Esophagus (tissue), 2 donors: ENCODE measurements at regions not wholly inside any gene's neighbourhood (a gene's known extent, or its start where the extent isn't known, plus 50 kb on each side); places are given as distances from the start of the nearest gene placed in this dataset.

ENCODE experiments used
- H3K27ac ChIP-seq, 2 donors: one replicate each; pipeline ENCODE4 v1.5.1; 2013; ENCODE audit warnings: low read depth in 2 of 2, mild to moderate bottlenecking in 2 of 2, inconsistent platforms in 1 of 2, low read length in 1 of 2, moderate library complexity in 1 of 2
- H3K27me3 ChIP-seq, 2 donors: one replicate each; pipeline ENCODE4 v1.6.1; 2013; ENCODE audit warnings: low read length in 2 of 2, control low read depth in 1 of 2, mild to moderate bottlenecking in 1 of 2; ENCODE audit not compliant: insufficient read depth in 2 of 2, control insufficient read depth in 1 of 2
- H3K36me3 ChIP-seq, 2 donors: one replicate each; pipeline ENCODE4 v1.6.1; 2013; ENCODE audit warnings: low read length in 1 of 2; ENCODE audit not compliant: control insufficient read depth in 2 of 2, insufficient read depth in 2 of 2
- H3K4me1 ChIP-seq, 2 donors: one replicate each; pipeline ENCODE4 v1.6.1; 2013; ENCODE audit warnings: low read length in 1 of 2; ENCODE audit not compliant: control insufficient read depth in 2 of 2, insufficient read depth in 2 of 2
- H3K4me3 ChIP-seq, 2 donors: one replicate each; pipeline ENCODE4 v1.5.1; 2013; ENCODE audit warnings: low read length in 2 of 2, mild to moderate bottlenecking in 2 of 2, low read depth in 1 of 2, moderate library complexity in 1 of 2
- H3K9me3 ChIP-seq, 2 donors: one replicate each; pipeline ENCODE4 v1.6.1; 2013; ENCODE audit warnings: mild to moderate bottlenecking in 2 of 2, low read depth in 1 of 2, low read length in 1 of 2, moderate library complexity in 1 of 2; ENCODE audit not compliant: control insufficient read depth in 2 of 2, insufficient read depth in 1 of 2
- WGBS, 2 donors: extraction: QIAGEN DNeasy Blood & Tissue Kit; methylation state at CpG; one replicate each; pipeline ENCODE4 v1.1.7; 2013; 5-methylcytosine and 5-hydroxymethylcytosine counted together
- donor health status: healthy with polysubstance abuse.
- donor health status: Bipolar disorder and iron deficiency.

DNA sequence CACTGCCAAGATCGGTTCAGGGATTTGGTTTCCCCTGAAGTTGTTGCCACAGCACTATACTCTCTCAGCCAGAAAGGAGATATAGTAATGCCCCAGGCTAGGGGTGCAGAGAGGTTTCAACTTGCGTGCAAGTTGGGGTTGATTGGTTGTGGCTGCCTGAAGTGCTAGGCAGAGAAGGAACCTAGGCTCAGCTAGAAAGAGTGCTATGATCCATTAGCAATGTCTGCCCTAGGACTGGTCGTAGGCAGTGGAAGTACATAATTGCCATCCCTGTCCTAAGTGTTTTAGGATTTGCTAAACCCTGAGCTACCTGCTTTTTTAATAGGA, 136.6 kb upstream of the SMIM23 start:
- no peak overlapping the region for H3K27ac ChIP-seq
- 50 to 53% methylated on average over 3 of the region's 3 CpGs for WGBS, 2 donors
- H3K9me3 ChIP-seq: no peaks in the 10 kb centered on the region
- no peaks in the 10 kb centered on the region for H3K27me3 ChIP-seq
- no peak overlapping the region for H3K4me3 ChIP-seq
- no peaks in the 10 kb centered on the region for H3K4me1 ChIP-seq
- H3K36me3 ChIP-seq: no peaks in the 10 kb centered on the region

DNA sequence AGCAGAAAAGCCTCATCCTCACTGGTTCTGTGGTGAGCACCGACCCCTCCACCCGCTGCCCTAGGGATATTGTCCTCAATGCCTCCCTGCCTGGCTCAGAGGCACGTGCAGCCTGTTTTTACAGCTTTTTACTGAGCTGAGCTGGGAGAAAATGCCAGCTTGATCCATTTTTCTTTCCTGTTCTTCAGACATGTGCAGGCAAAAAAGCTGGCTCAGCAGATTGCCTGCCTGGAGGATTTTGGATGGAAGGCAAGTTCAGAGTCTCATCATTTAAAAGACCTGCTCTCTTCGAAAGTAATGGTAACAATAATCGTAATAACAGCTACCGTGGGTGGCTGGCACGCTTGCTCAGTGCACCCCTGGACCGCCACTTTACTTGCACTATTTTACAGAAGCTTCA, 135.0 kb upstream of the SMIM23 start:
- Histone ChIP-seq H3K36me3 (no peaks in the 10 kb centered on the region), H3K9me3 (no peaks in the 10 kb centered on the region), H3K4me1 (no peaks in the 10 kb centered on the region), H3K27me3 (no peaks in the 10 kb centered on the region), H3K27ac (no peak overlapping the region), H3K4me3 (no peak overlapping the region)
- WGBS, 2 donors: 49 to 62% methylated on average over 8 of the region's 8 CpGs

DNA sequence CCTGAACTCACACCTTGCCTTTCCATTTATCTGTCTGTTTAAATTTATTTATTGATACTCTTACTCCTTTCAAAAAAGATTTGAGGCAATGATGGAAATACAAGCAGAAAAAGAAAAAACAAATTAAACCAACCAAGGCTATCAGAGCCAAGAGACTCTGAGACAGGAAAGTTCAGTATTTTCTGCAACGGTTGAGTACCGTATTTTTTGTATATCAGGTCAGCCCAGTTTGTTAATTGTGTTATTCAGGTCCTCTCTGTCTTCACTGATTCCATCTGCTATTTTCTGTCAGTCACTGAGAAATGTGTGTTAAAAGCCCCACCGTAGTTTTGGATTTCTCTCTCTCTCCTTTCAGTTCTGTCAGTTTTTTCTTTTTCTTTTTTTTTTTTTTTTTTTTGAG, 134.5 kb upstream of the SMIM23 start:
- Histone ChIP-seq H3K27ac (no peak overlapping the region), H3K4me1 (no peaks in the 10 kb centered on the region), H3K36me3 (no peaks in the 10 kb centered on the region), H3K27me3 (no peaks in the 10 kb centered on the region), H3K9me3 (no peaks in the 10 kb centered on the region), H3K4me3 (no peak overlapping the region)
- WGBS, 2 donors: 43 to 52% methylated on average over 3 of the region's 3 CpGs

DNA sequence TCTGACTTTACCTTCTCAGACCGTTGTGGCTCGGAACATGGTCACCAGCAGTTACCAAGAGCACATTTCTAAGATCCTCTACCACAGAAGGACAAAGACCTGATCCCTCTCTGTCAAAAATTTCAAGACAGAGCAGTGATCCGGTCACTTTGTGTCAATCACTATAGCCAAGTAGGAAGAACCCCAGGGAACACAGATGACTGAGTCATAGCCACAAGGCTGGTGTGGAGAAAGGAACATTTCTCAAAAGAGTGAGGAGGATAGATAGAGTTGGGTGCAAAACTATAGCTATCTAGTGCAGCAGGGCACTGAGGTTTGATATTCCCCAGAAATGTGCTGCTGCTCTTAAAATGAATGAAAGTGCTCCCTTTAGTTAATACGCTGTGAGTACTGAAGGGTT, 130.7 kb upstream of the SMIM23 start:
- 75 to 95% methylated on average over 4 of the region's 4 CpGs for WGBS, 2 donors
- Histone ChIP-seq H3K36me3 (no peaks in the 10 kb centered on the region), H3K4me3 (no peak overlapping the region), H3K27me3 (no peaks in the 10 kb centered on the region), H3K9me3 (no peaks in the 10 kb centered on the region), H3K4me1 (no peaks in the 10 kb centered on the region), H3K27ac (no peak overlapping the region)

DNA sequence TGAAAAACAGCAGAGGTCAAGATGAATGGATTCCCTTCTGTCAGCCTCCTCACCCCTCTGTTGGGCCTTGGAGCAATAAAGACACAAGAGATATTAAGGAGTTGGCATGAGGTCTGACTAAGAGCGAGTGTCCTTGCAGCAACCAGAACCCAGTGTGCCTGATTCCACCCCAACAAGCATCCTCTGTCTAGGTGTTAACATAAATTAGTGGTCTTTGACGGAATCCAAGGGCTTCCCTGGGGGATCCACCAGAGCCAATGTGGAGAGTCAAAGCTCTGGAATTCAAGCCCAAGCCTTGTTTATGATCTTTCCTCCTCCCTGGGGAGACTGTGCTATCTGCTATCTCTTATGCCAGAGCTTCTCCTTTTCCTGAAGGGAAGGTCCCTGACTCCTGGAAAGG, 128.1 kb upstream of the SMIM23 start:
- 88 to 90% methylated on average over 2 of the region's 2 CpGs for WGBS, 2 donors

DNA sequence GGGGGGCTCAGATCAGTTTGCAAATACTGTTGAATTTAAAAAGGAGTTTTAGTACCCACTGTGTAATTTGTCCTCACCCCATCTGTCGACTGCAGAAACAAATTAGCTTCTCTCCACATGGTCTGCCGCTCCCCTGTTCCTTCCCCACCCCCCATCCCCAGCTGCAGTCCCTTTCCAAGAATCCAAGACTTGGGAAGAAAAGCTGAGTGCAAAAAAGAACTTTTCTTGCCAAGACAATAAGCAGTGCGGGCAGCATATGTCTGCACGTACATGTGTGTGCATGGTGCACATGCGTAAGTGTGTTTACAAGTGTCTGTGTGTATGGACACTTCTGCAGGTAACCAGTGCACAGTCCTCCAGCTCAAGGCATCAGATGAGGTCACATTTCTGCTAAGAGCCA, 125.7 kb upstream of the SMIM23 start:
- H3K36me3 ChIP-seq: no peaks in the 10 kb centered on the region
- WGBS, 2 donors: 87 to 88% methylated on average over 5 of the region's 5 CpGs
- no peaks in the 10 kb centered on the region for H3K9me3 ChIP-seq
- no peaks in the 10 kb centered on the region for H3K27me3 ChIP-seq
- no peak overlapping the region for H3K4me3 ChIP-seq
- H3K4me1 ChIP-seq: no peaks in the 10 kb centered on the region
- no peak overlapping the region for H3K27ac ChIP-seq

More for the DNA sequence above, 128.1 kb upstream of the SMIM23 start:
- H3K4me1 ChIP-seq: no peaks in the 10 kb centered on the region
- H3K27me3 ChIP-seq: no peaks in the 10 kb centered on the region
- H3K9me3 ChIP-seq: no peaks in the 10 kb centered on the region
- H3K27ac ChIP-seq: no peak overlapping the region
- no peaks in the 10 kb centered on the region for H3K36me3 ChIP-seq
- H3K4me3 ChIP-seq: no peak overlapping the region

DNA sequence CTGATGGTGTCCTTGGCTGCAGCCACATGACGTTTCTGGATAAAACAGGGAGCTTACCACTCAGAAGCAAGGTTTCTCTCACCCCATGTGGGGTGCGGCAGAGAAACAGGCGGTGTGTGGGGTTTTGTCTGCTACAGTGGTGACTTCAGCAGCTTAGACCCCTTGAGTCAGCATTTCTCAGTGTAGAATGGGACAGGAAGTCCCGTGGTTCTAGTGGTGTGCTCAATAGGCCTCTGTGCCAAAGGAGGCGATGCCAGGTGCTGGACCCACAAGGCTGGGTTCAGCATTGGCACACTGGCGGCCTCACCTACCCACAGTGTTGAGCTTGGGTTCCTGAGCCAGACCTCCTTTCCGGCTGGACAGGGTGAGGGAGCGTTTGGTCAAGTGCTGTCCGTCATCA, 125.2 kb upstream of the SMIM23 start:
- Histone ChIP-seq H3K27ac (no peak overlapping the region), H3K4me1 (no peaks in the 10 kb centered on the region), H3K4me3 (no peak overlapping the region), H3K9me3 (no peaks in the 10 kb centered on the region), H3K36me3 (no peaks in the 10 kb centered on the region), H3K27me3 (no peaks in the 10 kb centered on the region)
- WGBS, 2 donors: 71 to 81% methylated on average over 9 of the region's 9 CpGs

DNA sequence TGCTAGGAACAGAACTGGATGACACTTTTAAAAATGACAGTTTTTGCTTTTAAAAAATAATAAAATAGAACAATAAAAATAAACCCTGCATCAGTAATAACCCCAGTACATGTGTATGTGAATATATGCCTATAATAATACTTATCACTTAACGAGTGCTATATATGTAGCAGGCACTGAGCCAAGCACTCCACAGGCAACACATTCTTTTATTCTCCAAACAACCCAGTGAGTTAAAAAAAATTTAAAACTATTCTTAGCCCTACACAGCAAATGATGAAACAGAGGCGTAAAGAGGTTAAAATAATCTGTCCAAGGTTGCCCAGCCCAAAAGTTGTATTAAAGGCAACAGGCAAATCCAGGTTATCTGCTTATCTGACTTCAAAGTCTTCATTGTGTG, 124.5 kb upstream of the SMIM23 start:
- Histone ChIP-seq H3K9me3 (no peaks in the 10 kb centered on the region), H3K36me3 (no peaks in the 10 kb centered on the region), H3K4me3 (no peak overlapping the region), H3K27me3 (no peaks in the 10 kb centered on the region), H3K4me1 (no peaks in the 10 kb centered on the region), H3K27ac (no peak overlapping the region)
- WGBS, 2 donors: 63 to 69% methylated on average over 2 of the region's 2 CpGs

DNA sequence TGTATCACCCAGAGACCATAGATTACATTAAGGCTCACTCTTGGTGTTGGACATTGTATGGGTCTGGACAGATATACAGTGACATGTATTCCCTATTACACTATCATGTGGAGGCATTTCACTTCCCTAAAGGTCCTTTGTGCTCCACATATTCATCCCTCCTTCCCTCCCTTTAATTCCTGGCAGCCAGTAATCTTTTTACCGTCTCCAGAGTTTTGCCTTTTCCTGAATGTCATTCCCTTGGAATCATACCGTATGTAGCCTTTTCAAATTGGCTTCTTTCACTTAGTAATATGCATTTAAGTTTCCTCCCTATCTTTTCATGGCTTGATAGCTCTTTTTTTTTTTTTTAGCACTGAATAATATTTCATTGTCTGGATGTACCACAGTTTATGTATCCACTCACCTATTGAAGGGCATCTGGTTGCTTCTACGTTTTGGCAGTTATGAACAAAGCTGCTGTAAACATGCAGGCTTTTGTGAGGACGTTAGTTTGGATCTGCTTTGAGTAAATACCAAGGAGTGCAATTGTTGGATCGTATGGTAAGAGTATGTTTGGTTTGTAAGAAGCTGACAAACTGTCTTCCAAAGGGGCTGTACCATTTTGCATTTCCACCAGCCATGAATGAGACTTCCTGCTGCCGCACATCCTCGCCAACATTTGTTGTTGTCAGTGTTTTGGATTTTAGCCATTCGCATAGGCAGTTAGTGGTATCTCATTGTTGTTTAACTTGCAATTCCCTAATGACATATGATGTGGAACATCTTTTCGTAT, 122.1 kb upstream of the SMIM23 start:
- Histone ChIP-seq H3K4me1 (peaks cover 0 to 5% of the 10 kb centered on the region in 2 donors), H3K27ac (no peak overlapping the region), H3K36me3 (no peaks in the 10 kb centered on the region), H3K9me3 (no peaks in the 10 kb centered on the region), H3K4me3 (no peak overlapping the region), H3K27me3 (no peaks in the 10 kb centered on the region)
- WGBS, 2 donors: 84 to 85% methylated on average over 9 of the region's 9 CpGs

DNA sequence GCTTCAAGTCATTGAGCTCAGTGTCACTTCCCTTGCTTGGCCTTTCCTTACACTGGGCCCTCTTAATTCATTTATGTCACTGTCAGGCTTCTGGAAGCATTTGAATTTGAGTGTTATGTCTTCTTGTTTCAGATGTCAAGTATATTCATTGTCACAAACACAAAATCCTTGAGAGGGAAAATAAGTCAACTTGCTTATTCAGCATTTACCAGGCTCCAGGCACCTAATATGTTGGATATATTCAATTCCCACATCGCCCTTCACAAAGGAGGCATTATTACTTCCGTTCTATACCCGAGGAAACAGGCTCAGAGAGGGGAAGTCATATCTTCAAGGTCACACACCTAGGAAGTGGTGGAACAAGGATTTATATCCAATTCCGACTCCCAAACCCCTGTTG, 121.1 kb upstream of the SMIM23 start:
- Histone ChIP-seq H3K36me3 (no peaks in the 10 kb centered on the region), H3K9me3 (no peaks in the 10 kb centered on the region), H3K4me1 (peaks cover 0 to 5% of the 10 kb centered on the region in 2 donors), H3K27ac (no peak overlapping the region), H3K27me3 (no peaks in the 10 kb centered on the region), H3K4me3 (no peak overlapping the region)
- WGBS, 2 donors: 69 to 88% methylated on average over 4 of the region's 4 CpGs
